ENCODE measurements at regions not wholly inside any gene's neighbourhood (a gene's known extent, or its start where the extent isn't known, plus 50 kb on each side); places are given as distances from the start of the nearest gene placed in this dataset.

GRCh38 chr2:59530258-59530657, 1023.2 kb downstream of the BCL11A start:
- no peaks in the 10 kb centered on the region for H3K36me3 ChIP-seq (ENCODE audit: control insufficient read depth in 2 of 2, insufficient read depth in 2 of 2, low read length in 2 of 2)
- no peak overlapping the region for H3K9ac ChIP-seq (ENCODE audit: low read length in 2 of 2)
- no peak overlapping the region for H3K27ac ChIP-seq (ENCODE audit: low read length)
- H3K4me3 ChIP-seq (ENCODE audit: low read length in 2 of 2): peak overlapping the region in 1 of 2 donors; percentile 40
- no peaks in the 10 kb centered on the region for H3K9me3 ChIP-seq (ENCODE audit: control insufficient read depth in 2 of 2, low read length in 2 of 2)
- H3K4me1 ChIP-seq (ENCODE audit: control insufficient read depth, insufficient read depth, low read length): peaks cover 11% of the 10 kb centered on the region
- no peaks in the 10 kb centered on the region for H3K27me3 ChIP-seq (ENCODE audit: control insufficient read depth in 1 of 2, insufficient read depth in 2 of 2, low read length in 2 of 2)

GRCh38 chr2:59529726-59530125, 1023.7 kb downstream of the BCL11A start:
- Histone ChIP-seq H3K36me3 (ENCODE audit: control insufficient read depth in 2 of 2, insufficient read depth in 2 of 2, low read length in 2 of 2) (no peaks in the 10 kb centered on the region), H3K27me3 (ENCODE audit: control insufficient read depth in 1 of 2, insufficient read depth in 2 of 2, low read length in 2 of 2) (no peaks in the 10 kb centered on the region), H3K4me3 (ENCODE audit: low read length in 2 of 2) (peak overlapping the region in 1 of 2 donors; percentile 40), H3K4me1 (ENCODE audit: control insufficient read depth, insufficient read depth, low read length) (peaks cover 11% of the 10 kb centered on the region), H3K9ac (ENCODE audit: low read length in 2 of 2) (no peak overlapping the region), H3K9me3 (ENCODE audit: control insufficient read depth in 2 of 2, low read length in 2 of 2) (no peaks in the 10 kb centered on the region), H3K27ac (ENCODE audit: low read length) (no peak overlapping the region)

GRCh38 chr2:59528525-59528924, 1024.9 kb downstream of the BCL11A start:
- H3K9ac ChIP-seq (ENCODE audit: low read length in 2 of 2): no peak overlapping the region
- no peak overlapping the region for H3K4me3 ChIP-seq (ENCODE audit: low read length in 2 of 2)
- H3K9me3 ChIP-seq (ENCODE audit: control insufficient read depth in 2 of 2, low read length in 2 of 2): no peaks in the 10 kb centered on the region
- H3K27me3 ChIP-seq (ENCODE audit: control insufficient read depth in 1 of 2, insufficient read depth in 2 of 2, low read length in 2 of 2): no peaks in the 10 kb centered on the region
- H3K27ac ChIP-seq (ENCODE audit: low read length): no peak overlapping the region
- peaks cover 11% of the 10 kb centered on the region for H3K4me1 ChIP-seq (ENCODE audit: control insufficient read depth, insufficient read depth, low read length)
- no peaks in the 10 kb centered on the region for H3K36me3 ChIP-seq (ENCODE audit: control insufficient read depth in 2 of 2, insufficient read depth in 2 of 2, low read length in 2 of 2)

- Histone ChIP-seq H3K4me3 (ENCODE audit: low read length in 2 of 2) (no peak overlapping the region), H3K27me3 (ENCODE audit: control insufficient read depth in 1 of 2, insufficient read depth in 2 of 2, low read length in 2 of 2) (no peaks in the 10 kb centered on the region), H3K4me1 (ENCODE audit: control insufficient read depth, insufficient read depth, low read length) (no peaks in the 10 kb centered on the region), H3K9ac (ENCODE audit: low read length in 2 of 2) (no peak overlapping the region), H3K9me3 (ENCODE audit: control insufficient read depth in 2 of 2, low read length in 2 of 2) (no peaks in the 10 kb centered on the region), H3K36me3 (ENCODE audit: control insufficient read depth in 2 of 2, insufficient read depth in 2 of 2, low read length in 2 of 2) (no peaks in the 10 kb centered on the region), H3K27ac (ENCODE audit: low read length) (no peak overlapping the region)
Observed at GRCh38 chr2:59502981-59503380, 1050.5 kb downstream of the BCL11A start.

- Histone ChIP-seq H3K9ac (ENCODE audit: low read length in 2 of 2) (no peak overlapping the region), H3K27ac (ENCODE audit: low read length) (no peak overlapping the region), H3K4me3 (ENCODE audit: low read length in 2 of 2) (no peak overlapping the region), H3K4me1 (ENCODE audit: control insufficient read depth, insufficient read depth, low read length) (no peaks in the 10 kb centered on the region), H3K9me3 (ENCODE audit: control insufficient read depth in 2 of 2, low read length in 2 of 2) (peaks cover 4 to 5% of the 10 kb centered on the region in 2 donors), H3K36me3 (ENCODE audit: control insufficient read depth in 2 of 2, insufficient read depth in 2 of 2, low read length in 2 of 2) (no peaks in the 10 kb centered on the region), H3K27me3 (ENCODE audit: control insufficient read depth in 1 of 2, insufficient read depth in 2 of 2, low read length in 2 of 2) (no peaks in the 10 kb centered on the region)
Observed at GRCh38 chr2:59490994-59491393, 1062.5 kb downstream of the BCL11A start.

GRCh38 chr2:59490192-59490591, 1063.3 kb downstream of the BCL11A start:
- no peak overlapping the region for H3K4me3 ChIP-seq (ENCODE audit: low read length in 2 of 2)
- H3K36me3 ChIP-seq (ENCODE audit: control insufficient read depth in 2 of 2, insufficient read depth in 2 of 2, low read length in 2 of 2): no peaks in the 10 kb centered on the region
- no peaks in the 10 kb centered on the region for H3K9me3 ChIP-seq (ENCODE audit: control insufficient read depth in 2 of 2, low read length in 2 of 2)
- no peaks in the 10 kb centered on the region for H3K27me3 ChIP-seq (ENCODE audit: control insufficient read depth in 1 of 2, insufficient read depth in 2 of 2, low read length in 2 of 2)
- H3K27ac ChIP-seq (ENCODE audit: low read length): no peak overlapping the region
- no peaks in the 10 kb centered on the region for H3K4me1 ChIP-seq (ENCODE audit: control insufficient read depth, insufficient read depth, low read length)
- H3K9ac ChIP-seq (ENCODE audit: low read length in 2 of 2): no peak overlapping the region

GRCh38 chr2:59484673-59485072, 1068.8 kb downstream of the BCL11A start:
- Histone ChIP-seq H3K27ac (ENCODE audit: low read length) (no peak overlapping the region), H3K36me3 (ENCODE audit: control insufficient read depth in 2 of 2, insufficient read depth in 2 of 2, low read length in 2 of 2) (no peaks in the 10 kb centered on the region), H3K4me1 (ENCODE audit: control insufficient read depth, insufficient read depth, low read length) (no peaks in the 10 kb centered on the region), H3K27me3 (ENCODE audit: control insufficient read depth in 1 of 2, insufficient read depth in 2 of 2, low read length in 2 of 2) (no peaks in the 10 kb centered on the region), H3K4me3 (ENCODE audit: low read length in 2 of 2) (no peak overlapping the region), H3K9ac (ENCODE audit: low read length in 2 of 2) (no peak overlapping the region), H3K9me3 (ENCODE audit: control insufficient read depth in 2 of 2, low read length in 2 of 2) (no peaks in the 10 kb centered on the region)

- Histone ChIP-seq H3K4me1 (ENCODE audit: control insufficient read depth, insufficient read depth, low read length) (no peaks in the 10 kb centered on the region), H3K27me3 (ENCODE audit: control insufficient read depth in 1 of 2, insufficient read depth in 2 of 2, low read length in 2 of 2) (no peaks in the 10 kb centered on the region), H3K9me3 (ENCODE audit: control insufficient read depth in 2 of 2, low read length in 2 of 2) (no peaks in the 10 kb centered on the region), H3K27ac (ENCODE audit: low read length) (no peak overlapping the region), H3K36me3 (ENCODE audit: control insufficient read depth in 2 of 2, insufficient read depth in 2 of 2, low read length in 2 of 2) (no peaks in the 10 kb centered on the region), H3K9ac (ENCODE audit: low read length in 2 of 2) (no peak overlapping the region), H3K4me3 (ENCODE audit: low read length in 2 of 2) (no peak overlapping the region)
Observed at GRCh38 chr2:59463426-59463825, 1090.0 kb downstream of the BCL11A start.

- H3K36me3 ChIP-seq (ENCODE audit: control insufficient read depth in 2 of 2, insufficient read depth in 2 of 2, low read length in 2 of 2): no peaks in the 10 kb centered on the region
- H3K27me3 ChIP-seq (ENCODE audit: control insufficient read depth in 1 of 2, insufficient read depth in 2 of 2, low read length in 2 of 2): no peaks in the 10 kb centered on the region
- H3K27ac ChIP-seq (ENCODE audit: low read length): no peak overlapping the region
- no peak overlapping the region for H3K4me3 ChIP-seq (ENCODE audit: low read length in 2 of 2)
- no peak overlapping the region for H3K9ac ChIP-seq (ENCODE audit: low read length in 2 of 2)
- no peaks in the 10 kb centered on the region for H3K9me3 ChIP-seq (ENCODE audit: control insufficient read depth in 2 of 2, low read length in 2 of 2)
- no peaks in the 10 kb centered on the region for H3K4me1 ChIP-seq (ENCODE audit: control insufficient read depth, insufficient read depth, low read length)
Observed at GRCh38 chr2:59462422-59463197, 1090.8 kb downstream of the BCL11A start.

GRCh38 chr2:59461127-59461526, 1092.3 kb downstream of the BCL11A start:
- Histone ChIP-seq H3K9me3 (ENCODE audit: control insufficient read depth in 2 of 2, low read length in 2 of 2) (no peaks in the 10 kb centered on the region), H3K27ac (ENCODE audit: low read length) (no peak overlapping the region), H3K27me3 (ENCODE audit: control insufficient read depth in 1 of 2, insufficient read depth in 2 of 2, low read length in 2 of 2) (no peaks in the 10 kb centered on the region), H3K36me3 (ENCODE audit: control insufficient read depth in 2 of 2, insufficient read depth in 2 of 2, low read length in 2 of 2) (no peaks in the 10 kb centered on the region), H3K4me1 (ENCODE audit: control insufficient read depth, insufficient read depth, low read length) (no peaks in the 10 kb centered on the region), H3K4me3 (ENCODE audit: low read length in 2 of 2) (no peak overlapping the region), H3K9ac (ENCODE audit: low read length in 2 of 2) (no peak overlapping the region)

GRCh38 chr2:59458800-59459199, 1094.7 kb downstream of the BCL11A start:
- Histone ChIP-seq H3K27ac (ENCODE audit: low read length) (no peak overlapping the region), H3K27me3 (ENCODE audit: control insufficient read depth in 1 of 2, insufficient read depth in 2 of 2, low read length in 2 of 2) (no peaks in the 10 kb centered on the region), H3K9me3 (ENCODE audit: control insufficient read depth in 2 of 2, low read length in 2 of 2) (no peaks in the 10 kb centered on the region), H3K9ac (ENCODE audit: low read length in 2 of 2) (no peak overlapping the region), H3K4me1 (ENCODE audit: control insufficient read depth, insufficient read depth, low read length) (no peaks in the 10 kb centered on the region), H3K4me3 (ENCODE audit: low read length in 2 of 2) (no peak overlapping the region), H3K36me3 (ENCODE audit: control insufficient read depth in 2 of 2, insufficient read depth in 2 of 2, low read length in 2 of 2) (no peaks in the 10 kb centered on the region)
